ENCODE measurements at regions not wholly inside any gene's neighbourhood (a gene's known extent, or its start where the extent isn't known, plus 50 kb on each side); places are given as distances from the start of the nearest gene placed in this dataset.
"Not testable (repeated sequence)": the region's sequence is repeated elsewhere in the genome, so short reads cannot be mapped to it uniquely, and the experiment has no call there.

DNA sequence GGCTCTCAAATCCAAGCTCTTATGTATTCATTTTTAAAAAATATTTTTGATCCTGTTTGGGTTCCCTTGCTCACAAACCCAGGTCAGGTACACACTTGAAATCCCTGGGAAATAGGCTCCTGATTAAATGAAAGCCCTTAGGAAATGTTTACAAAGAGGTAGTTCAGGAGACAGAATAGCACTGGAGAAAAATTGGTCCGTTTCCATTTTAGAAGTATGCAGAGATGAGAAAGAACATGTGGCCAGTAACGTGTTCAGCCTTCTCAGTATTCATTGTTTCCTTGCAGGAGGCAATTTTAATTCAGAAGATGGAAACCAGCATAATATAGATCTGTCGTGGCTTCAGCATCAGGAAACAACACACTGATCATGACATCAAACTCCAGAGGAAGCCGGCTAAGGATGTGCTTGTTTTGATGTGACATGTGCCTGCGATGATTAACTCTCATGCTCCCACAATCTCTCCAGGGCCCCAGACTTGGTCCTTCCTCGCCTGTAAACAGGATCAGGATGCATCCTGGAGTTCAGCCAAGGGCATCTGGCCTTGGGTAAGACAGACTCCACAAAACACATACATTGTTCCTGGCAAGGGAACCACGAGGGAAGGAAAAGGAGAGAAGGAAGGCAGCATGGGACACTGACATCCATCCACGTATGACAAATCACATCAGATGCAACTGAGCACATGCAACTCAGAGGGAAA is 350.5 kb upstream of the THBS1 start:
- DNase-seq = no peak

DNA sequence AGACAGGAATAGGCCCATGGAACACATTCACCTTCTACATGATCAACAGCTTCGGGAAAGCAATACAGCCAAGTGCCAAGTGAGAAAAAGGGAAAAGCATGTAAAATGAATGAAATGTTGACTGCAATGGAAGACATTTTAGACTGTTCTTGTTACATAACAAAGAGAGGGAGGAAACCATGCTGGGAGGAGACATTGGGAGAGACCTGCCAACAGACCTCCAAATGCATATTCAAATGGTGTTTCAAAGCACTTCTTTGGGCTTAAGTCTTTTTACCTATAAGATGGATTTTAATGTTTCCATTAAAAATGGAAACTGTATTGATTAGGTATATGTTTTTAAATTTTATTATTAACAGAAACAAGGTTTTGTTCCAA is 350.0 kb upstream of the THBS1 start:
- no peak for DNase-seq

DNA sequence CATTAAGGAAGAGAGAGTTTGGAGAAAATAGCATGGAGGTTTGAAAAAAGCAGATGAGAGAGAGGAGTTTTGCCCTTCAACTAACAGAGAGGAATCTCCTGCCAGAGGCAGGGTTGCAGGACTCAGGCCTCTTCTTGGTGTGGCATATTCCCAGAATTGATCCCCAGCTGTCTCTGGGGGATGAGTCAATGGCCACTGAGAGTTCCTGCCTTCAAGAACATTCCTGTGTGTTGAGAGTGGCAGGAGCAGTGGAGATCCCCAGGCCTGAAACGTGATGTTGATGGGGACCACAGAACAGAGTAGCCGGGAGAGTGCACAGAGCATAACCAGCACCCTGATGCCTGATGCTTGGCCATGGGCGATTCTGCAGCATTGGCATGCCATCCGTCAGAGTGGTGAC is 348.4 kb upstream of the THBS1 start:
- peak; percentile 5 for DNase-seq

DNA sequence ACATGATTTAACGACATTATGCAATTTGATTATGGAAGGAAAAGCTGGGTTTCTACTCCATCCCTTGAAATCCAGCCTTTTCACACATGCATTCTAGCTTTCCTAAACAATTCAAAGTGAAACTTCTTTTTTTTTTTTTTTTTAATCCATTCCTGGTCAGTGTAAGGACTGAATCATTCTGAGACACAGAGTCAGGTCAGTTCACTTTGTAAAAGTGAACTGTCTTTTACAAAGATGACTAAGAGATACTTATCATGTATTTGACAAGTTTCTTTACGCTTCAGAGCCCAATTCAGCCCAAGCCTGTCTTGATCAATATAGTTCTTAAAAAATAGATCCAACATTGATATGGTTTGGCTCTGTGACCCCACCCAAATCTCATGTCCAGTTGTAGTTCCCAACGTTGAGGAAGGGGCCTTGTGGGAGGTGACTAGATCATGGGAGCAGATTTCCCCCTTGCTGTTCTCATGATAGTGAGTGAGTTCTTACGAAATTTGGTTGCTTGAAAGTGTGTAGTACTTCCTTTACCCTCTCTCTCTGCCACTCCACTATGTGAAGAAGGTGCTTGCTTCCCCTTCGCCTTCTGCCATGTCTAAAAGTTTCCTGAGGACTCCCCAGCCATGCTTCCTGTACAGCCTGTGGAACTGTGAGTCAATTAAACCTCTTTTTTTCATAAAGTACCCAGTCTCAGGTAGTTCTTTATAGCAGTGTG is 345.6 kb upstream of the THBS1 start:
- DNase-seq = no peak

DNA sequence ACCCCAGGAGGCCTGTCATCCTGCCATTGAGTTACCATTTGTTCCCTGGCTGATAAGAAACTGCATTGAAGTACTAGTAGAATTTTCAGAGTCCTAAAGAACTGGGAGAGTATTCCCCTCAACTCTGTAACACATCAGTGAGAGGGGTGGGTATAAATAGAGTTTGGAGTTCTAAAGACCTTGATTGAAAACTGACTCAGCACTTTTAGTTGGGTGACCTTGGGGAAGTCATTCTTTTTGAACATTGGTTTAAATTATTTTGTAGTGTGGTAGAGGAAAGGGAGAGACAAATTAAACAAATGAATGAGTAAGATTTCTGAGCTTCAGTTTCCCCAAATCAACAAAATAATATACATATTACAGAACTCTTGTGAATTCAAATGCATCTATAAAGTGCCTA is 344.5 kb upstream of the THBS1 start:
- no peak for DNase-seq

DNA sequence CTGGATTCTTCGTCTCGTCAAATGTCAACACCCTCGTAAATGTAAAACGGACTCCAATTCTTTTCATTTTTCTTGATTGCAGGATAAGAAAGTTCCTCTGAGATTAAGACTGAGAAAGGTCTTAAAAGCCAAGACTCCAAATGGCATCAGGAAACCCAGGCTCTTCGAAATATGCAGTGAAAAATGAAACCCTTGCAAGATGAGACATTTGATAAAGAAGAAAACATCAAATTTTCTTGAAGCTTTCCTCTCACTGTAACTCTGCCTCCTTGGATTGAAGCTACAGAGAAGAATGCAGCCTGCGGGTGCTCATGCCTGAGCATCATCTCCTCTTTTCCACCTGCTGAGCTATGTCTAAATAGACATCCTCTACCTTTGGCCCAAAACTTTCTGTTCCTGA is 342.4 kb upstream of the THBS1 start:
- no peak for DNase-seq

DNA sequence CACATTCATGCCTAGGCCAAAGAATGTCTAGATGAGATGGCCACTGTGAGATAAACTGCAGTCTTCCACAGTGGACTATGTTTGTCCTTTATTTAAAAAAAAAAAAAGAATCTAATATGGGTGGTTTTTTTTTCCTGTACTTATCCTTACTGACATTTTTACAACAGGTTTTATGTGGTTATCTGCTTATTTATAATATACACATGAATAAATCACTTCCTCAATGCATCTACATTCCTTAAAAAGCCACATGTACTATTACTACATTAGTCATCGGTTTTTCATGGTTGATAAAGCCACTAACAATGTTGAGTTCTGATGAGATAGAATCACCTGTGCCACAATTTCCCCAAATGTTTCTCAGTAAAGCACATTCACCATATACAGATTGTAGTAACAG is 341.3 kb upstream of the THBS1 start:
- no peak for DNase-seq

DNA sequence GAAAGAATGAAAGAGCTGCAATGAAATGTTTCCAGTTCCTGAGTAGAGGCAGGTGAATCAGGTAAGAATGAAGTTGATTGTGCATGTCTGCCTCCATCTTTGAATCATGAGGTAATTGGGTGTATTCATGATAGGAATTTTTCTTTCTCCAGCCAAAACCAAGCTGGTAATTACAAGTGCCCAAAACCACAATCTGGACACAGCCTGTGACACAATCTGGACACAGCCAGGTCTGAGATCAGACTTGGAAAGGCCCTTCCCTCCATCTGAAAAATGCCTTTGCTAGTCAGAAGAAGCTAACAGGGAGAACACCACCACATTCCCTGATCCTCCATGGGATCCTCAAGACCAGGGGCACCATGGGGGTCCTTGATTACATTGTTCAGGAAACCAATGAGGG is 338.5 kb upstream of the THBS1 start:
- no peak for DNase-seq

DNA sequence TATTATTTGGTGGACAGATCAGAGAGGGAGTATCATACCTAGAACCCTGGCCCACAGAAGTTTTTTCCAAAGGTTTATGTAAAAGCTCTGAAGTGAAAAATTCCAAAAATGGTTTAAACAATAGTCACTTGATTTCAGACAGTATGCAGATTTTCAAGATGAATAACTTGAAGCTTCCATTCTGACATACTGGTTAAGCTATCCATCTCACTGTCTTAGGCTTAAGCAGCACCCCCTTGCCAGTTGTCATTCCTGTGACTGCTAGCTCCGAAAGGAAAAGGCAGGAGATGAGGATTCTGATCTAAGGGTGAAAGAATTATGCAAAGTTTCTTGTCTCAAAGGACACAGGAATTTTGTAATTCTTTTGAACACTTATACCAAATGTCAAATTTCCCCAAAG is 337.5 kb upstream of the THBS1 start:
- no peak for DNase-seq

DNA sequence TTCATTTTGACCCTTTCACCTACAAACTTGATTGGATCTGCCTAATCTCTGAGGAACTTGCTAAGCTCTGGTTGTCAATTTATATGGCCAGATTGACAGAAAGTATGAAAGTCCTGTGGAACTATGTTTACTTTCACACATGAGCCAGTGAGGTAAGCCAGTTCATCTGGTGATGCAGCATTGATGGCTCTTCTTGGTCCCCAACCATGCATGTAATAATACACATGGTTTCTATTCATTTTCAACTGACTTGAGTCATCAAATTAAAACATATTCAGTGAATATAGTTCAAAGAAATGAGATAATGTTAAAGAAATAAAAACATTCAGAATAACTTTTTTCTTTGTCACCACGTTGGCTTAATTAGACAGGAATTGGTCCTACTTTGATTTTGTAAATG is 336.1 kb upstream of the THBS1 start:
- no peak for DNase-seq

DNA sequence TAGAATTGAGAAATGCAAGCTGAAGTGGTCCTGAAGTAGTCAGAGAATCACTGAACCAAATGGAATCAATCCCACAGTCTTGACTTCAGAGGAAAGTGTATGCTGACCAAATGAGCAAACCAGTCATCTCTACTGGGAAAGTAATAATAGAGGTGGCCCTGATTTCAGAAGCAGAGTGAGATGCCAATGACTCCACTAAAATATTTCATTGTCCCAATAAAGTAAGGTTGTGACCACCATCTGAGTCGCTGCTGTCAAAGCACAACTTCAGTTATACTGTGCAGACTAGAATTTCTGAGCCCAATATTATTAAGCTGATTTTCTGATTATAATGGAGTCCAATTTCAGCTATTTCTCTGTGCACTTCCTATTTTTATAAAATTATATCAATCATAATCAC is 334.4 kb upstream of the THBS1 start:
- no peak for DNase-seq

DNA sequence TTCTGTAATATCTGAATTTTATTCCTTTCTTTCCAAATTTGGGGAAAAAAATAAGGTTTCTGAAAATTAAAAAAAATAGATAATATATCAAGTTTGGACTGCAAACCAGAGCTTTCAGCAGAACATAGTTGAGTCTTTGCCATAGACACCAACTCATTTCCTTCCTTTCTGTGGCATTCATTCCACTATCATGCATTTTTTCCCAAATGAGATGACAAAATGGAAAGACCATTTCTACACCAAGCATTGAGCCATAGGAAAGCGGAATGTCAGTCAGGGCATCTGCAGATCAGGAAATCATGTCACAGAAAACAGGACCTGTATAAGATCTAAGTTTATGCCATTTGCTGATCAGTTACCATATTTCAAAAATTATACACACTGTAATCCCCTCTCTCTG is 333.3 kb upstream of the THBS1 start:
- no peak for DNase-seq

DNA sequence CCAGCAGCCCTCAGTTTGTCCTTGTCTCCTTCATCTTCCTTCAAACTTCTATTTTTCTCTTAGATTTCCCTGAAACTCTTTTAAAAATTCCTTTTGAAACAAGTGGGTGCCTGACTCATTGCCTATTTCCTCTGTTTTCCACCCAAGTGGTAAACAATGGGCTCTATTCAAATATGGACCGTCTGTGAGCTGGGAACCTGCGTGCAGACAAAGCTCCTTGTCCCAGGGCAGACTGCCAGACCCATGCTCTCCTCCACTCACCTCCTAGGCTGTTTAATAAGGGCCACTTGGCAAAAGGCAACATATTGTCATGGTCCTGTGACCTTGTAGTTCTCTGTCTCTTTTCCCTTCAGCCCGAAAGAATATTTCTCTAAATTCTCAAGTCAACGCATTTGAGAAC is 332.7 kb upstream of the THBS1 start:
- no peak for DNase-seq

DNA sequence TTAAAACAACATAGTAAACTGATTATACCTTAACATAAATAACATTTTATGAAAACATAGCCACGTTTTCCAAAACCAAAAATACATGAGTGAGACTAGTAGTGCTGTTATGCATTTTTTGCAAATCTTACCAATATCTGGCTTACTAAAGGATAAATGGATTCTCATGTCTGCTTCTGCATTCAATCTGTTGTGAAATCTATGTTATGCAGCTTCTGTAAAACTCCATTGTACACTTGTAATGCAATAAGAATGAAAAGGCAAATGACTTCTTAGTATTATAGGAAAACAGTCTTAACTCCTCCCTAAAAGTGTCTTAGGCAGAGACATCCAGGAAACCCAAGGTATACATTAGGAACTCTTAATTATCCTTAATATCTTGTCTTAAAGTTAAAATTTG is 330.9 kb upstream of the THBS1 start:
- DNase-seq = no peak

DNA sequence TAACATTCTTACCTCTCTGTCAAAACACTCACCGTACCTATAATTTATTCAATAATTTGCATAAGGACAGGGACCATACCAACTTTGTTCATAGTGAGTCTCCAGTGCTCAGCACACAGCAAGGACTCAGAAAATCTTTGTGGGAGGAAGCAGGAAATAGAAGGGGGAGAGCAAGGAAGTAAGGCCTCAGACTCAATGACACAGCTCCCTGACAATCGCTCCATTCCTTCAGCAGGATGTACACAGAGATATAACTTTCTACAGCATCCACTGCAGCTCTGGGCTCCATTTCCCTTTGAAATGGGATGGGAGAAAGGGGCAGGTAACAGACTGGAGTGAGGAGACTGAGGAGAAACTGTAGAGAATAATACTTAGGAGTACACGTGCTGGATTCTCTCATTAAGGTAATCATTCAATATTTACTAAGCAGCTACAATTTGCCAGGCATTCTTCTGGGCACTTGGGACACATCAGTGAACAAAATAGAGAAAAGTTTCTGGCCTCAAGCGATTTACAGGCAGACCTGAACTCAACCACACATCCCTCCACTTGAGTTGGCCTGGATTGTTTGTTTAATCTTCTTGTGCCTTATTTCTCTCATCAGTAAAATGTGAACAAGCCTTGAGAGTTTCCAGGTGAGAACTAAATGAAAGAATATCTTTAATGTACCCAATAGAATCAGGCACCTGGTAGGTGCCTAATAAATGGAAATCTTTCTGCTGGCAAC is 330.3 kb upstream of the THBS1 start:
- no peak for DNase-seq

DNA sequence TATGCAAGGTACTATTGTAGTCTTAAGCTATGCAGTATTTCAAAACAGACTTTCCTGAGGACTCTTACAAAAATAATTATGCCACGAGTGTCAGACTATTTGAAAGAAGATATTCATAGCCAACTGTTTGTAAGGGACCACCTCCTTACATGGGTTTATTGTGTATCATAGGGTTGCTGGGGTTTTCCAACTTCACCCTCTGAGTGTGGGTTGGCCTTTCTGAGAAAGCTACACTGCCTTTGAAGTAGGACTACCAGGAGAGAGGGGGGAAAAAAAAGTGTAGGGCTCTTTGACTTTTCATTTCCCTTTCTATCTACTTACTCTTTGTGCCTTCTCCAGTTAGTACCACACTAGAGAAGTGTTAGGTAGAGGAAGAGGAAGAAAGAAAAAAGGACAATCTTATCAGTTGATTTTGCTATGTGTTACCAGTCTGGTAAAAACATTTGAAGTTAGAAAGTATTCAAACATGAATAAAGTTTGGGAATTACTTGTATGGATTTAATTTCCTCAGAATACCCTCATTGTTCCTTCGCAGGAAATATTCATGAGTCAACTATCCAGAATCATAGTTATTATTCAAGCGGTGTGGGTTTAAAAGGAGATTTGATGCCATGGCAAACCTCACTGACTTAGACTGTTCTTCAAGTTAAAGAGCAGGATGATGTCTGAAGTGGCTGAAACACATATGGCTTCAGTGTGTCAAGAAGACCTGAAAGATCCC is 329.3 kb upstream of the THBS1 start:
- DNase-seq = no peak

DNA sequence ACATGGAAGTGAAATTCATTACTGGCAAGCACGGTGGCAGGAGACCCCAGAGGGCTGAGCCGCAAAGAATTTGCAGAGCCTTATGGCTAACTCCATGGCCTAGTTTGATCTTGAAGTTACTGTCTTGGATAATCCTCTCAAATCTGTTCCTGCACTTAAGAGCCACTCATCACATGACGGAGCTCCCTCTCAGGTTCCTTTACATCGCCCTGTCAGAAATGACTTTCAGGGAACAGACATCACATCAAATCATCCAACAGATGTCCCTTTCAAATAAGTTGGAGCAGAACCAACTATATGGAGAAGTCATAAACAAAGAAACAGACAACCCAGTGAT is 328.8 kb upstream of the THBS1 start:
- no peak for DNase-seq

DNA sequence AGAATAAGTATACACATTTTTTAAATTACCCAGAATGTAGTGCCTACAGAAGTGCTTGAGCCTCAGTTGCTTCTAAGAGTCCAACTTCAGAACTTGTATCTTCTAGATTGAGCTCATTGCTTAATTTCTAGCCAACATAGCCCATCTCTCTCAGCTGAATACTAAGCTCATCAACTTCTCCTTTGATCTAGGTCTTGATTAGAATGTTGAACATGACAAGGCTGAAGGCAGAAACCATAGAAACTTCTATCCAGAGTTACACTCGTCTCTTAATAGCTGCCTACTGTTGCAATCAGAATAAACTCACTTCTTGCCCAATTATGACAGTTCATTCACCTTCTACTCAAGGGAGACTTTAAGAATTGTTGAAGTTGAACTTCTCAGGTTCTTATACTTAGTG is 327.3 kb upstream of the THBS1 start:
- no peak for DNase-seq

DNA sequence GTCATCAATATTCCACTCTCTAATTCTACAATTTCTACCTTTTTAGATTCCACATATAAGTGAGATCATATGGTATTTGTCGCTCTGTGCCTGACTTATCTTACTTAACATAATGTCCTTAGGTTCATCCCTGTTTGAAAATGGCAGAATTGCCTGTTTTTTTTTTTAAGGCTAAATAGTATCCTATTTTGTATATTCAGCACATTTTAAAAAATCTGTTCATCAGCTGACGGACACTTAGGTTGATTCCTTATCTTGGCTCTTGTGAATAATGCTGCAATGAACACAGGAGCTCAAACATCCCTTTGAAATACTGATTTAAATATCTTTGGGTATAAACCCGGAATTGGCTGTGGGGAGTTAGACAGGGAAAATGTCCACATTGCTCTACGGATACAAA is 326.7 kb upstream of the THBS1 start:
- no peak for DNase-seq

DNA sequence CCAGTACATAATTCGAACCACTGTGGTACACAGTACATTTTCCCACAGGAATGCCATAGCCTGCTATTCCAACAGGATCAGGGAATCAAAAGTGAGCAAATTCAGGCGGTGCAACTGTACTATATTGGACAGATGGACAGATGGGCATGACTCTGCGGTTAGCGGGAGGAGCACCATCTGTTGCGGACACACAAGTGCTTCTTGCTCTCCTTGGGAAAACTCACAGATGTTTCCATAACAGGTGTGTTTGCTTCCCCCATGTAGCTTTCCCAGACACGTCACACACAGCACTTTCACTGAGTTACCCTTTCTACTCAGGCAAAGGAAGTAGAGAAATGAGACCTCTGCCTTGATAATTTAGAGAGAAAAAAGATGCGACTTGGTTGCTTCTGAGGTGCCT is 325.1 kb upstream of the THBS1 start:
- no peak for DNase-seq

DNA sequence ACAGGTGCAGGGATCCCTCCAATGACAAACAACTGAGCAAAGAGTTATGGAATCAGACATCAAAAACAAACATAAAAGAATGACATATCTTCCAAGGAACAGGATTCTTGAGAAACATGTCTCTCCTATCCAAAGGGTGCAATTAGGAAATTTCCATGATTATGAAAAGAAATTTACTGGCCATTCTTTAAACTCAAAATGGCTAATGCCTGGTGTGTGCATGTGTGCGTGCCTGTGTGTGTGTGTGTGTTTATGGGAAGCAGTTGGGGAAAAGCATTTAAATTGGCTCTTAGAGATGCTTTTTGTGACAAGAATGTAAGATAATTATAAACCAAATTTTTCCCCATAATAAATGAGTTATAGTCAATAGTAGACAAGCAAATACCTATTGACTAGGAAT is 320.5 kb upstream of the THBS1 start:
- no peak for DNase-seq

DNA sequence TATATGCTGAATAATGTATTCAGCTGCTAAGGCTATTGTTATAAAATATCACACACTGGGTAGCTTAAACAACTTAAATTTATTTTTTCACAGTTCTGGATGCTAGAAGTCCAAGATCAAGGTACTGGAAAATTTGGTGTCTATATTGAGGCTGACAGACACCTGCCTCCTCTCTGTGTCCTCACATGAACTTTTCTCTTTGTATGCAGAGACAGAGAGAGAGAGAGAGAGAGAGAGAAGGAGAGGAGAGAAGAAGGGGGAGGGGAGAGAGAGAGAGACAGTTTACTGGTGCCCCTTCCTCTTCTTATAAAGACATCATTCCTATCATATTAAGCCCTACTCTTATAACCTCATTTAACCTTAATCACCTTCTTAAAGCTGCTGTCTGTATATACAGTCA is 320.1 kb upstream of the THBS1 start:
- no peak for DNase-seq

DNA sequence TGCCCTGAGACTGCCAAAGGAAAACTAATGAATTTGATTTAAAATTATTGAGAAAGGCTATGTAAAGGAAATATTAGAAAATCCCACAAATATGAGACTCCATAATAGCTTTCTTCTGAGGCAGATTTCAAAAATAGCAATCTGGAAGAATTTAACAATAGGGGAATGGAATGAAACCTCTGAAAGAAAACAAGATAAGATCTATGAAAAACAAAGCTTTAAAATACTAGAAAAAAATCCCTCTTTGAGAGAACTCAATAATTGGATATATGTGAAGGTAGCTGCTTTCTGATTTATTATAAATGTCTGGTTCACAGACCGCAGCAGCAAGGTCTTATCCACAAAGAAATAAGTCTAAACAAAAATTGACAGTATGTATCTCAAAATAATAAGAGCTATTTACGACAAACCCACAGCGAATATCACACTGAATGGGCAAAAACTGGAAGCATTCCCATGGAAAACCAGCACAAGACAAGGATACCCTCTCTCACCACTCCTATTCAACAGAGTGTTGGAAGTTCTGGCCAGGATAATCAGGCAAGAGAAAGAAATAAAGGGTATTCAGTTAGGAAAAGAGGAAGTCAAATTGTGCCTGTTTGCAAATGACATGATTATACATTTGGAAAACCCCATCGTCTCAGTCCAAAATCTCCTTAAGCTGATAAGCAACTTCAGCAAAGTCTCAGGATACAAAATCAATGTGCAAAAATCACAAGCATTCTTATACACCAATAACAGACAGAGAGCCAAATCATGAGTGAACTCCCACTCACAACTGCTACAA is 319.3 kb upstream of the THBS1 start:
- not testable (repeated sequence) for DNase-seq

All from 8988T (cell line).